B cell (primary cell): ENCODE measurements at regions not wholly inside any gene's neighbourhood (a gene's known extent, or its start where the extent isn't known, plus 50 kb on each side); places are given as distances from the start of the nearest gene placed in this dataset.

Source experiments
- ATAC-seq: fragments of 200-7000 bp; cut with Tn5 transposase; one replicate; pipeline ENCODE4 v1.10.0; 2021; ENCODE audit warnings: low read depth, mild to moderate bottlenecking, moderate number of reproducible peaks, moderate library complexity
- CTCF ChIA-PET: fragments of 350-600 bp; sonication (Branson Sonifier 250); formaldehyde crosslinking; loops from one replicate; lab custom pipeline; 2021; ENCODE audit warnings: antibody characterized with exemption, inconsistent platforms; lab: Charles Lee
- POLR2A ChIA-PET: fragments of 350-600 bp; sonication (Branson Sonifier 250); formaldehyde crosslinking; loops from one replicate; lab custom pipeline; 2021; ENCODE audit warnings: antibody characterized with exemption; lab: Charles Lee
- DNase-seq: peaks from one replicate; pipeline ENCODE4 v3.0.0; 2013
- H2AFZ ChIP-seq: 2 replicates; pipeline ENCODE4 v1.6.1; 2012; ENCODE audit warnings: mild to moderate bottlenecking, low read depth, low read length; ENCODE audit not compliant: insufficient read depth, poor library complexity, severe bottlenecking
- H3K27ac ChIP-seq, 2 donors: 1 replicate in 1 of 2; 2 replicates in 1 of 2; pipeline ENCODE4 v1.5.1; 2012 to 2013; ENCODE audit warnings: low read length in 2 of 2, mild to moderate bottlenecking in 2 of 2, moderate library complexity in 1 of 2
- H3K27me3 ChIP-seq, 4 experiments: fragments of 200-600 bp in 1 of 4; sonication (generic) in 1 of 4; replicated peaks in 1 of 4; 1 replicate in 2 of 4; 2 replicates in 2 of 4; pipeline versions ENCODE4 v1.6.1 to v1.7.0; 2013 to 2016; ENCODE audit warnings: low read length in 3 of 4, mild to moderate bottlenecking in 2 of 4, mixed read lengths in 1 of 4, moderate library complexity in 1 of 4; ENCODE audit not compliant: insufficient read depth in 4 of 4, control insufficient read depth in 3 of 4; ENCODE audit errors: control extremely low read depth in 1 of 4
- H3K36me3 ChIP-seq, 2 experiments: replicated peaks in 1 of 2; 1 replicate in 1 of 2; 2 replicates in 1 of 2; pipeline versions ENCODE4 v1.6.1 to v1.7.1; 2013; ENCODE audit warnings: low read length in 1 of 2; ENCODE audit not compliant: insufficient read depth in 2 of 2, control insufficient read depth in 1 of 2; ENCODE audit errors: control extremely low read depth in 1 of 2, extremely low read depth in 1 of 2
- H3K4me1 ChIP-seq, 2 donors: fragments of 200-600 bp in 1 of 2; sonication (generic) in 1 of 2; 1 replicate in 1 of 2; 2 replicates in 1 of 2; pipeline versions ENCODE4 v1.5.1 to v1.6.1; 2013 to 2017; ENCODE audit warnings: low read length in 2 of 2; ENCODE audit not compliant: control insufficient read depth in 2 of 2, insufficient read depth in 2 of 2
- H3K4me2 ChIP-seq: replicated peaks from 2 replicates; pipeline ENCODE3; 2012; ENCODE audit warnings: mild to moderate bottlenecking, low read depth, low read length; ENCODE audit not compliant: poor library complexity, severe bottlenecking
- H3K4me3 ChIP-seq, 5 experiments: fragments of 200-600 bp in 1 of 5; sonication (generic) in 1 of 5; 1 replicate in 3 of 5; 2 replicates in 2 of 5; pipeline versions ENCODE4 v1.5.1 to v1.7.0; 2011 to 2016; ENCODE audit warnings: low read length in 4 of 5, mild to moderate bottlenecking in 4 of 5, low read depth in 2 of 5, control low read depth in 1 of 5, moderate library complexity in 1 of 5; ENCODE audit not compliant: insufficient read depth in 1 of 5; ENCODE audit errors: control extremely low read depth in 1 of 5, extremely low read depth in 1 of 5
- H3K79me2 ChIP-seq: fragments of 200-600 bp; sonication (generic); one replicate; pipeline ENCODE4 v1.6.0; 2016; ENCODE audit warnings: low read length; ENCODE audit not compliant: control insufficient read depth, insufficient read depth
- H3K9ac ChIP-seq: fragments of 200-600 bp; sonication (generic); 2 replicates; pipeline ENCODE4 v1.6.1; 2017; ENCODE audit warnings: mild to moderate bottlenecking, low read length, moderate library complexity
- H3K9me3 ChIP-seq, 3 donors: one replicate each; pipeline versions ENCODE4 v1.6.1 to v1.7.1; 2013; ENCODE audit warnings: low read length in 2 of 3; ENCODE audit not compliant: control insufficient read depth in 2 of 3, insufficient read depth in 1 of 3; ENCODE audit errors: control extremely low read depth in 1 of 3
- H4K20me1 ChIP-seq: 2 replicates; pipeline ENCODE4 v1.6.0; 2012; ENCODE audit warnings: mild to moderate bottlenecking, low read length; ENCODE audit not compliant: insufficient read depth, control insufficient read depth, poor library complexity, severe bottlenecking
- H3K27ac Mint-ChIP-seq: one replicate; pipeline ENCODE4 v1.8.0; 2021; ENCODE audit warnings: mixed read lengths
- H3K27me3 Mint-ChIP-seq: one replicate; pipeline ENCODE4 v1.8.0; 2021; ENCODE audit warnings: mixed read lengths
- H3K4me1 Mint-ChIP-seq: one replicate; pipeline ENCODE4 v1.8.0; 2021; ENCODE audit warnings: mixed read lengths
- H3K4me3 Mint-ChIP-seq: one replicate; pipeline ENCODE4 v1.8.0; 2021; ENCODE audit warnings: mixed read lengths
- H3K9me3 Mint-ChIP-seq: one replicate; pipeline ENCODE4 v1.8.0; 2022; ENCODE audit warnings: mixed read lengths; ENCODE audit not compliant: insufficient read depth
- CTCF ChIP-seq: fragments of 200-600 bp; IDR thresholded peaks from one replicate; pipeline ENCODE4 v1.8.0; 2022; ENCODE audit warnings: antibody characterized with exemption, mild to moderate bottlenecking
- EZH2 ChIP-seq: IDR thresholded peaks from 2 replicates; pipeline ENCODE4 v1.6.1; 2012; ENCODE audit warnings: borderline replicate concordance, low read depth, mild to moderate bottlenecking, moderate library complexity, low read length; ENCODE audit not compliant: insufficient read depth, poor library complexity, severe bottlenecking
- WGBS: methylation state at CpG from one replicate; pipeline ENCODE4 v1.1.5; 2013; ENCODE audit warnings: missing lambda C conversion rate; ENCODE audit not compliant: insufficient coverage; 5-methylcytosine and 5-hydroxymethylcytosine counted together
- intact Hi-C: fragments of 100-400 bp; cut with micrococcal nuclease; formaldehyde crosslinking; loops from one replicate; pipeline ENCODE4 v1.10.0; 2022

GRCh38 chr3:68666429-68667136, 265.8 kb downstream of the TAFA4 start:
- DNase-seq (no peak), ATAC-seq (no peak)
- no peaks in the 10 kb centered on the region for H3K27me3 Mint-ChIP-seq
- Histone ChIP-seq H3K36me3 (no peaks in the 10 kb centered on the region), H3K4me1 (no peaks in the 10 kb centered on the region), H3K9ac (no peak overlapping the region), H2AFZ (no peak overlapping the region), H3K27ac (no peak overlapping the region), H3K4me3 (no peak overlapping the region), H3K27me3 (no peaks in the 10 kb centered on the region), H3K4me2 (no peak overlapping the region), H3K79me2 (no peaks in the 10 kb centered on the region), H4K20me1 (no peaks in the 10 kb centered on the region), H3K9me3 (no peaks in the 10 kb centered on the region)
- WGBS, result 94% methylated on average over 3 of the region's 4 CpGs
- intact Hi-C loops, result no loop called here
- ChIA-PET CTCF (no interaction called here), POLR2A (no interaction called here)
- H3K9me3 Mint-ChIP-seq, result no peaks in the 10 kb centered on the region
- no peak overlapping the region for H3K4me3 Mint-ChIP-seq
- H3K27ac Mint-ChIP-seq, result no peak overlapping the region
- TF ChIP-seq CTCF (no peak), EZH2 (no peak)
- H3K4me1 Mint-ChIP-seq, result no peaks in the 10 kb centered on the region

- H3K9ac ChIP-seq, result no peak overlapping the region
- Mint-ChIP-seq H3K4me1 (no peaks in the 10 kb centered on the region), H3K27ac (no peak overlapping the region), H3K9me3 (no peaks in the 10 kb centered on the region), H3K27me3 (no peaks in the 10 kb centered on the region), H3K4me3 (no peak overlapping the region)
- no peak for TF ChIP-seq CTCF
- no peak for TF ChIP-seq EZH2
- no peaks in the 10 kb centered on the region for H3K27me3 ChIP-seq
- no peak for ATAC-seq
- H2AFZ ChIP-seq, result no peak overlapping the region
- no peak for DNase-seq
- H3K9me3 ChIP-seq, result no peaks in the 10 kb centered on the region
- no peak overlapping the region for H3K4me3 ChIP-seq
- H3K4me1 ChIP-seq, result no peaks in the 10 kb centered on the region
- no CpG with 5 or more reads among the region's 1 CpG for whole genome bisulfite sequencing
- CTCF ChIA-PET, result no interaction called here
- H3K79me2 ChIP-seq, result no peaks in the 10 kb centered on the region
- no peak overlapping the region for H3K27ac ChIP-seq
- no peaks in the 10 kb centered on the region for H4K20me1 ChIP-seq
- H3K36me3 ChIP-seq, result no peaks in the 10 kb centered on the region
- H3K4me2 ChIP-seq, result no peak overlapping the region
- POLR2A ChIA-PET, result no interaction called here
- intact Hi-C loops, result no loop called here
Measured at GRCh38 chr3:68664276-68664675, 268.1 kb downstream of the TAFA4 start.
